ENCODE measurements at regions not wholly inside any gene's neighbourhood (a gene's known extent, or its start where the extent isn't known, plus 50 kb on each side); places are given as distances from the start of the nearest gene placed in this dataset.

DNA sequence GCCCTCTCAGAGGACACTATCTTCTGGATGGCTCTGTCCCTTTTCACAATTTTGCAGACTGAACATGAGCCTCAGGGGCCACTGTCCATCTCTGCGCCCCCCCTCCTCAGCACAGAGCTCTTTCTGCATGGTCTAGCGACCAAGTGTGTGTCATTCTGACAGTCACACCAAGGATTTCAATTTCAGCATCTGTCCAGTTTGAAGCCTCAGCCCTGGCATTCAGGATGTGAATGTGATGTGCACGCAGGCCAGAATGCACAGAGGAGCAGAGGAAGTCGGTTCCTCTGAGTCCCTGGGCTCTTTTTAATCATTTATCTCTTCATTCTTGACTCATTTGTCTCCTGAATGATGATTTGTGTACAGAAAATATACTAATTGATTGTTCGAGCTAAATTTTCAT is 102.0 kb upstream of the PWP1 start:
- H3K4me2 ChIP-seq (ENCODE audit: insufficient read depth in 1 of 2, low read depth in 2 of 2, low read length in 2 of 2): no peak overlapping the region
- TF ChIP-seq SP2 (IDR thresholded peaks at IDR 0.05; ENCODE audit: low read length) (no peak), MAX (IDR thresholded peaks at IDR 0.05) (no peak), BRCA1 (IDR thresholded peaks at IDR 0.05; ENCODE audit: low read depth, low read length) (no peak), RXRA (IDR thresholded peaks at IDR 0.05; ENCODE audit: insufficient read depth, low read depth, low read length) (no peak), FOSL1 (IDR thresholded peaks at IDR 0.05; ENCODE audit: insufficient read depth, low read depth, low read length) (no peak), TAF1 (IDR thresholded peaks at IDR 0.05; ENCODE audit: low read depth, low read length) (no peak), JUN (IDR thresholded peaks at IDR 0.05; ENCODE audit: low read depth, low read length) (no peak), CREB1 (IDR thresholded peaks at IDR 0.05) (no peak), CBX8 (IDR thresholded peaks at IDR 0.05; ENCODE audit: borderline replicate concordance, low read depth, low read length) (no peak), SIX5 (IDR thresholded peaks at IDR 0.05; ENCODE audit: low read depth, low read length) (no peak)
- no peak overlapping the region for H3K56ac ChIP-seq (replicated peaks; ENCODE audit: insufficient read length, low read depth, low read length)
- no peak overlapping the region for H3K18ac ChIP-seq (ENCODE audit: extremely low read depth, low read length)
- no peak overlapping the region for H2BK15ac ChIP-seq (ENCODE audit: low read length)
- no peaks in the 10 kb centered on the region for H4K20me1 ChIP-seq (replicated peaks in 1 of 2; ENCODE audit: control insufficient read depth in 1 of 2, insufficient read depth in 2 of 2, low read length in 2 of 2)
- no peak overlapping the region for H2BK12ac ChIP-seq (ENCODE audit: low read depth, low read length)
- 0 out of 4 replicates have a peak, but pooled peaks cover 3% of the 10 kb centered on the region in 2 experiments for H3K9me3 ChIP-seq (ENCODE audit: insufficient read depth in 2 of 2, low read depth in 1 of 2, low read length in 1 of 2)
- POLR2A ChIA-PET (ENCODE audit: partially characterized antibody): no interaction called here
- H2AK5ac ChIP-seq (ENCODE audit: low read depth, low read length): 0 out of 2 replicates have a peak overlapping the region, but pooled peaks have one; percentile 57
- no peaks in the 10 kb centered on the region for H3K79me1 ChIP-seq (ENCODE audit: low read depth, low read length)
- peaks cover 2% of the 10 kb centered on the region; the same call in 1 of the 2 replicates for H3K23me2 ChIP-seq (ENCODE audit: low read depth, low read length)
- DNase-seq (ENCODE audit: low read depth in 1 of 2, low spot score in 2 of 2) (no peak), FAIRE-seq (no peak)
- no peak overlapping the region for H2BK20ac ChIP-seq (ENCODE audit: low read length)
- H3K4me3 ChIP-seq (ENCODE audit: extremely low read depth in 1 of 4, insufficient read depth in 2 of 4, low read depth in 3 of 4, low read length in 4 of 4): no peak overlapping the region
- H3K79me2 ChIP-seq (ENCODE audit: control insufficient read depth in 1 of 2, insufficient read depth in 2 of 2, low read length in 2 of 2): no peaks in the 10 kb centered on the region
- no peak overlapping the region for H4K5ac ChIP-seq (ENCODE audit: insufficient read length, low read depth, low read length)
- H3K9ac ChIP-seq (replicated peaks in 1 of 4; ENCODE audit: extremely low read depth in 1 of 4, low read depth in 3 of 4, low read length in 3 of 4): no peak overlapping the region
- H2BK120ac ChIP-seq (replicated peaks; ENCODE audit: low read depth, low read length): no peak overlapping the region
- no peak overlapping the region for H2BK5ac ChIP-seq (ENCODE audit: low read depth, low read length)
- 92% methylated on average over 5 of the region's 5 CpGs; no CpG with 5 or more reads in 1 of the 2 experiments for WGBS, 2 experiments (ENCODE audit: extremely low coverage in 1 of 2, insufficient coverage in 1 of 2, insufficient read length in 1 of 2, insufficient replicate concordance in 2 of 2, low coverage in 1 of 2, low lambda C conversion rate in 2 of 2, missing lambda C conversion rate in 1 of 2)
- no peak overlapping the region for H3K4ac ChIP-seq (replicated peaks; ENCODE audit: insufficient read length, low read depth, low read length)
- H4K8ac ChIP-seq (ENCODE audit: extremely low read depth, insufficient read depth, low read length): no peak overlapping the region
- H4K91ac ChIP-seq (replicated peaks; ENCODE audit: insufficient read length, low read length): no peak overlapping the region
- CTCF ChIA-PET (ENCODE audit: partially characterized antibody): interaction anchor here (0.9 to 3.5 kb wide), 8 partner anchors 14 to 90 kb away, joined by 3 to 25 read pairs (median 8); no protein-coding TSS in a partner anchor
- peaks cover 0 to 23% (median 15%) of the 10 kb centered on the region in 4 experiments; a peak in 5 of 7 replicates for H3K27me3 ChIP-seq (replicated peaks in 1 of 4; ENCODE audit: control insufficient read depth in 3 of 4, extremely low read depth in 1 of 4, insufficient read depth in 3 of 4, low read length in 3 of 4)
- peaks cover 10 to 24% (median 12%) of the 10 kb centered on the region in 4 experiments for H3K4me1 ChIP-seq (replicated peaks in 1 of 4; ENCODE audit: control insufficient read depth in 3 of 4, insufficient read depth in 4 of 4, low read length in 3 of 4)
- no peaks in the 10 kb centered on the region for H3K36me3 ChIP-seq (ENCODE audit: control insufficient read depth in 2 of 4, insufficient read depth in 4 of 4, low read length in 3 of 4)
- no peak overlapping the region for H3K14ac ChIP-seq (ENCODE audit: insufficient read length)
- no peak overlapping the region for H3K27ac ChIP-seq (ENCODE audit: low read depth, low read length)
- no peak overlapping the region for H3K23ac ChIP-seq (ENCODE audit: insufficient read length)
- no peak overlapping the region for H2AFZ ChIP-seq (ENCODE audit: low read length)

Measured in H1 (cell line).